ENCODE measurements at regions not wholly inside any gene's neighbourhood (a gene's known extent, or its start where the extent isn't known, plus 50 kb on each side); places are given as distances from the start of the nearest gene placed in this dataset.

- POLR2A ChIA-PET: no interaction called here
- Histone ChIP-seq H3K36me3 (ENCODE audit: control insufficient read depth, insufficient read depth, low read length) (no peaks in the 10 kb centered on the region), H3K4me3 (ENCODE audit: low read depth, low read length) (no peak overlapping the region), H3K27me3 (ENCODE audit: control insufficient read depth, insufficient read depth, low read length) (no peaks in the 10 kb centered on the region)
- CTCF ChIA-PET: no interaction called here
- no peak for DNase-seq (ENCODE audit: low read depth)
- TF ChIP-seq CTCF (IDR thresholded peaks at IDR 0.05; ENCODE audit: insufficient read depth, low read depth, low read length): no peak
Measured at GRCh38 chr4:163077680-163078079, 89.0 kb downstream of the NAF1 start.

- Histone ChIP-seq H3K4me3 (ENCODE audit: low read depth, low read length) (no peak overlapping the region), H3K27me3 (ENCODE audit: control insufficient read depth, insufficient read depth, low read length) (no peaks in the 10 kb centered on the region), H3K36me3 (ENCODE audit: control insufficient read depth, insufficient read depth, low read length) (no peaks in the 10 kb centered on the region)
- ChIA-PET POLR2A (no interaction called here), CTCF (no interaction called here)
- DNase-seq (ENCODE audit: low read depth): no peak
- TF ChIP-seq CTCF (IDR thresholded peaks at IDR 0.05; ENCODE audit: insufficient read depth, low read depth, low read length): no peak
Measured at GRCh38 chr4:163072222-163072621, 94.5 kb downstream of the NAF1 start.

- ChIA-PET CTCF (interaction anchor here (0.6 kb wide), 1 partner anchor 259 kb away, joined by 3 read pairs; no protein-coding TSS in a partner anchor), POLR2A (no interaction called here)
- TF ChIP-seq CTCF (IDR thresholded peaks at IDR 0.05; ENCODE audit: insufficient read depth, low read depth, low read length): no peak
- Histone ChIP-seq H3K36me3 (ENCODE audit: control insufficient read depth, insufficient read depth, low read length) (no peaks in the 10 kb centered on the region), H3K27me3 (ENCODE audit: control insufficient read depth, insufficient read depth, low read length) (no peaks in the 10 kb centered on the region), H3K4me3 (ENCODE audit: low read depth, low read length) (no peak overlapping the region)
- no peak for DNase-seq (ENCODE audit: low read depth)
Measured at GRCh38 chr4:163071308-163071707, 95.4 kb downstream of the NAF1 start.

GRCh38 chr4:163070023-163070422 lies 96.7 kb downstream of the NAF1 start:
- no peaks in the 10 kb centered on the region for H3K27me3 ChIP-seq (ENCODE audit: control insufficient read depth, insufficient read depth, low read length)
- POLR2A ChIA-PET: no interaction called here
- no peak for TF ChIP-seq CTCF (IDR thresholded peaks at IDR 0.05; ENCODE audit: insufficient read depth, low read depth, low read length)
- no peaks in the 10 kb centered on the region for H3K36me3 ChIP-seq (ENCODE audit: control insufficient read depth, insufficient read depth, low read length)
- no peak for DNase-seq (ENCODE audit: low read depth)
- CTCF ChIA-PET: no interaction called here
- no peak overlapping the region for H3K4me3 ChIP-seq (ENCODE audit: low read depth, low read length)

GRCh38 chr4:163063891-163064290 lies 102.8 kb downstream of the NAF1 start:
- no peaks in the 10 kb centered on the region for H3K36me3 ChIP-seq (ENCODE audit: control insufficient read depth, insufficient read depth, low read length)
- no peaks in the 10 kb centered on the region for H3K27me3 ChIP-seq (ENCODE audit: control insufficient read depth, insufficient read depth, low read length)
- ChIA-PET POLR2A (no interaction called here), CTCF (interaction anchor here (0.6 kb wide), 1 partner anchor 501 kb away, joined by 3 read pairs; no protein-coding TSS in a partner anchor)
- H3K4me3 ChIP-seq (ENCODE audit: low read depth, low read length): no peak overlapping the region
- no peak for DNase-seq (ENCODE audit: low read depth)
- no peak for TF ChIP-seq CTCF (IDR thresholded peaks at IDR 0.05; ENCODE audit: insufficient read depth, low read depth, low read length)

All from BJ (cell line).